Stimulated activated CD4-positive, alpha-beta T cell treated with anti-CD3 and anti-CD28 coated beads, TNF-alpha, amount 100 ng/mL, for 1 hour (primary cell): ENCODE measurements at regions not wholly inside any gene's neighbourhood (a gene's known extent, or its start where the extent isn't known, plus 50 kb on each side); places are given as distances from the start of the nearest gene placed in this dataset.

Source experiments
- DNase-seq, 3 donors: peaks; one replicate each; pipeline ENCODE4 v3.0.0-alpha.2; 2020; ENCODE audit warnings: low read depth in 3 of 3, low spot score in 1 of 3

DNA sequence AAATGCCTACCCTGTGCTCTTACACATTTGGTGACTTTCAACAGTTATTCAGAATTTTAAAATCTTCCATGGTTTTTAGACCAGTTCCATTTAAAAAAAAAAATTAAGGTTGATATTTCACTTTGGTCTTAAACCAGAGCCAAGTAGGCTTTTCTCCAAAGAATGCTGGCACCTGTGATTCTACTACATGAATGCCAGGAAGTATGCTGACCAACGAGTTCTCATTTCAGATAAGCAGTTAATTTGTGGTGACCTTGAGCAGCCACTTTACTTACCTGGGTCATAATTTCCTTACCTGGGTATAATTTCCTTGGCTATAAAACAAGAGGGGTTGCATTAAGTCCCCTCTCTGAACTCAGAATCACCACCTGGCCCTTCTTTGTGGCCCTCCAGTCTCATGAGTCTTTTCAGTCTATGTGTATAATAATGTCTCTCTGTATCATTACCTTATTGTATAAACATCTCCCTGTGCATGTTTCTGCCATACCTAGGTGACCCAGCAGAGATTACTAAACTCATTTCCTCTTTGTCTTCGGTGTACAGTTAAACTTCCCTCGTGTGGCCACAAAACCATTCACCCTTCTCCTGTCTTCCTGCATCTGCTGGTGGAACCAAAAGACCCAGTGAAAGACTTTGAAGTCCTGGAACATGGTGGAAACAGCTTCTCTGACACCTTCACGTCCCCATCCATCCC, 139.1 kb upstream of the DPT start:
- no peak for DNase-seq

- no peak for DNase-seq
These were observed 142.5 kb upstream of the DPT start for GRCh38 chr1:168871531-168871930.

DNA sequence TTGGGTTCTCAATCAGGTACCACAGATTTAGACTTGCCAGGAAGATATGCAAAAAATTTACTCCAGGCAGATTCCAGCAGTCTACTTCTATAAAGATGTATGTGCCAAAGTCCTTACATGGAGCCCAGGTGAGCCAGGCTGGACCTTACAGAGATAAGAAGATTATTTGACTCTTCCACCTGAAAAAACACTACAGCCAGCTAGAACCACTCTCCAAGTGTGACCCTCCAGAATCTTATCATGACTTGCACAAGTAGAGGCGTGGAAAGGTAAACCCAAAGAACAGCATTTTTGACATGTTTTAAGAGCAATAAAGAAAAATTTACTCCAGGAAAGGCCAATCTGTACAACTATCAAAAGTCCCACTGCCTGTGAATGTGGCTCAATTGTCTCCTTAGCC, 146.8 kb upstream of the DPT start:
- DNase-seq, result no peak

- no peak for DNase-seq
These were observed 147.8 kb upstream of the DPT start for GRCh38 chr1:168876830-168877229.

DNA sequence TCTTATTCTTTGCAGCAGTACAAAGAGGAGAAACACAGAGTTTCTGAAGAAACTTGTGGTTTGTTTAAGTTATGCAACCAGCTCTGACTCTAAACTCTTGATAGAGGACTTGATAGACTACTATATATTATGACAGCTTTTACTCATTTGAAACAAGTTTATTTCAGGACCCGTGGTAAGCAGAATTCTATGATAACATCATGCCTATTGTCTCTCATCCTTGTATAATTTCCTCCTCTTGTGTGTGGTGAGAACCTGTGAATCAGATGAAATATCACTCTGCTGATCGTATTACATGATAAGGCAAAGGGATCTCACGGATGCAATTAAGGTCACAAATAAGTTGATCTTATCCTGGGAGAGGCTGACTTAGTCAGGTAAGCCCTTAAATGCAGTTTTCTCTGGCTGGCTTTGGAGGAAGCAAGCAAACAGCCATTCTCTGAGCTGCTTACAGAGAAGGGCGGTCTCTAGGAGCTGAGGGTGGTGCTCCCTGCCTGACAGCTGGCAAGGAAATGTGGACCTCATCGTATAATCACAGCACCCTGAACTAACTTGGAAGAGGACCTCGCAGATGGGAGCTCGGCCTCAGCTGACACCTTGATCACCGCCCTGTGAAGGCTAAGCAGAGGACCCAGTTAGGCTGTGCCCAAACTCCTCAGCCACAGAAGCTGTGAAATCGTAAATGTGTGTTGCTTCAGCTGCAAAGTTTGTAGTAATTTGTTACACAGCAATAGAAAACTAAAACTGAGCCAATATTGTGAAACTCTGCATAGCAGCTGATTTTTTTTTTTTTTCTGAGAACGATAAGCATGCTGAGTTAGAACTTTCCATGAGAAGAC, 151.1 kb upstream of the DPT start:
- no peak for DNase-seq

- no peak for DNase-seq
These were observed 152.8 kb upstream of the DPT start for GRCh38 chr1:168881656-168882260.

GRCh38 chr1:168887381-168887780, 158.4 kb upstream of the DPT start:
- no peak for DNase-seq

DNA sequence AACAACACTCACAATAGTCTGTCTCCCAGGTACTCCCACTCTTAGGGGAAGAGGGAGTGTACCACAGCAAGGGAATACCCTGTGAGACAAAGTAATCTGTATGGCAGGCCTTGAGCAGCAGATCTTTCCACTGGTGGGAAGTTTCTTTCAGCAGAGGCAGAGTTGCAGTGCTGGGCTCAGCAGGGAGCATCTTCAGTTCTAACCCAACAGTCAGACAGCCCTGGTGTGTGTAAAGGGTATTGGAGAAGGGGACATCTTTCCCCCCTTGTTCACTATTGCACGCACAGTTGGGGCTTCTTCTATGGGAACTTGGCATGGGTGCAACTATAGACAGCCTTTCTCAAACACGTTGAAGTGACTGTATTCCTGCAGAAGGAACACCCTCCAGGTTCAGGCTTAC, 159.4 kb upstream of the DPT start:
- no peak for DNase-seq

- DNase-seq, result no peak
These were observed 163.9 kb upstream of the DPT start for GRCh38 chr1:168892931-168893330.

- DNase-seq, result no peak
These were observed 164.4 kb upstream of the DPT start for GRCh38 chr1:168893359-168893801.

- no peak for DNase-seq
These were observed 165.4 kb upstream of the DPT start for GRCh38 chr1:168894397-168894903.

GRCh38 chr1:168897249-168897648, 168.2 kb upstream of the DPT start:
- DNase-seq, result no peak

GRCh38 chr1:168903237-168903830, 174.3 kb upstream of the DPT start:
- no peak for DNase-seq

DNA sequence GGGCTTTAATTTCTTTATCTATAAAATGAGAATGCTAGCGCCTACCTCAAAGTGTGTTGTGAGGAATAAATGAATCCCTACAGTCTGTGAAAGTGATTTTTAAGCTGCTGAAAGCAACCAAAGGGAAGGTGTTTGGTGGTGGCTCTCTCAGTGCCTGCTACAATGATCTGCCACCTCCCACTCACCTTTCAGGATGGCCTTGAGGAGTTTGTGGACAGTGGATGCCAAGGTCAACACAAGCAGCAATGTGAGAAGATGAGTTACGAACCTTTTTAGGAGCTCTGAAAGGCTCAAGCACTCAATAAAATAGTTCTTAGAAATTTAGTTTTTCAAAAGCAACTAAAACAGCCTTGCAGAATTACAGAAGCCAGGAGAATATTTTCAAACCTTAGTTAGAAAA, 176.6 kb upstream of the DPT start:
- DNase-seq, result no peak

DNA sequence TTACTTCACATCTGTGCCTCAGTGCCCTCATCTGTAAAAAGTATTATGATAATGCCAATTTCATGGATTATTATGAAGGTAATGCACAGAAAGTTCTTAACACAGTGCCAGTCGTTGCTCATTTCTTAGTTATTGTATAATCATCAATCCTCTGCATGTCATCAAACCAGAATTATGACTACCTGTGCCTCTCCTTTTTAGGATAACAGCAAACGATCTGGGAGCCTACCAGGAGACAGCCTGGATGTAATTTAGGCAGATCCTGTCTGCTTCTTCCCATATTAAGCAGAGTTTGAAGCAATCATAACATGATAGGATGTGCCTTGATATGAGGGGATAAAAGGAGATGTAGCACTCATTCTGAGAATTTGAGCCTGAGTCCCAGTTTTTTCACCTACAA, 177.4 kb upstream of the DPT start:
- DNase-seq, result no peak

DNA sequence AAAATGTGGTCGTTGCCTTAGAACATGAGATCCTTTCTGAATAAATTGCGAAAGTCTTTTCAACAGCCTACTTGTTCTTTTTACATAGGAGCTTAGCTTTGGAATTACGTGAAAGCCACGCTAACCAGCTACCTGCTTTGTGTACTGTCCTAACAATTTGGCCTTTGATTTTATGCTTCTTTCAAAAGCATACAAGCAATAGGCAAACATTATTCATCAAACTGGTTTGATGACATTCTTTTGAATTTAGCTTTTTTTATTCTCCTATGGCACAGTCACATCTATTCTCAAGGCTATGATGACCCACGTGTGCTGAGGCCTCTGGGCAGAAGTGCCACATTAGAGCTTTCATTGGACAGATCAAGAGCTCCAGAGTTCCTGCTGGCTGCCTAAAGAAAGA, 178.0 kb upstream of the DPT start:
- DNase-seq, result no peak

DNA sequence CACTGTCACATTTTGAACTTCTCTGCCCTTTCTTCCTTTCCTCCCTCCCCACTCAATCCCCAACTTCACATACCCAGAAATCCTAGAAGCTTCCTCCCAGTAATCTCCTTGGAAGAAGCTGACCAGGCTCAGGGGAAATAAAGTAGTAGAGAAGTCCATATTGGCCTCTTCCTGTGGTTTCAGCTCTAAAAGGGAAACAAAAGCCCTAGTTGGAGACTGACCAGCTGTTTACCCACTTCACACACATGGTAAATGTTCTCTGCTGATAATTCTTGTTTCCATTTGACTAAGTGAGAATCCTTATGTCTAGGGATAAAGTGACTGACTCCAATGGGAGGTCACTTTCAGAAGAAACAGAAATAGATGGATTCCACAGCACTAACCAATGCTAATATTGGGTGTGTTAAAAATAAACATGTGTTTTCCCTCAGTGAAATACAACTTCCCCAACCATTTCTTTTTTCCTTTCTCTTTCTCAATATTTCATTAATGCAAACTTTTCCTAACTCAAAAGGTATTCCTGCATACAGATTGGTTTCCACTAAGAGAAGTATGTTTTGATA, 178.9 kb upstream of the DPT start:
- no peak for DNase-seq

GRCh38 chr1:168910403-168910802, 181.4 kb upstream of the DPT start:
- DNase-seq, result no peak

DNA sequence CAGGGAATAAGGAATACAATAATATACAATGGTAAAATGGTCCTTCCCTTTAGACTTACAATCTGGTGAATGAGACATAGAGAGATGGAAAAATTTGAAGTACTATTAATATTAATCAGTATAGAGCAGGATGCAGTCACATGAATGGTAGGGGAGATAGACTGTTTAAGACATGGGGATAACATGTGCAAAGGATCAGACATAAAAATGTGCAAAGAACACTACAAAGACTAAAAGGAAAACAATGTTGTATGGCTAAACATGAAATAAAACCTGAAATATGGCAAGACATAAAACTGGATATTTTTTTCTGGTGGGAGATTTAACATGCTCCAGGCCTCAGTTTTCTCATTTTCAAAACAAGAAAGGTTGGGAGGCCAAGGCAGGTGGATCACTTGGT, 182.4 kb upstream of the DPT start:
- no peak for DNase-seq

GRCh38 chr1:168913711-168914463, 184.9 kb upstream of the DPT start:
- DNase-seq, result no peak

DNA sequence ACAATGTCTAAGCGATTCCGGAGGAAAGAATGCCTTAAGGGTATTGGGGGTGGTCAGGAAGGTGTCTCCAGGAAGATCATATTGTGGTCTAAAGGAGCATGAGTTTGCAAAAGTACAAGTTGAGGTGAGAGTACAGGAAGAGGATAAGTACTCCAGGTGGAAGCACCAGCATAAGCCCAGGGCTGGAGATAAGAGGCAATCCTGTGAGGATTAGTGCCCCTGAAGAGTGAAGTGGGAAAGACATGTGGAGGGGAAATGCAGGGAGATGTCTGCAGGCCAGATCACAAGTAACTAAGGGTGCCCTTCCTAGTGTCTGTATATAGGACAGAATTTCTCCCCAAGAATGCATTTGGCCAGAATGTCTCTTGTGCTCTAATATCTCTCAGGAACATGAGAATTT, 188.3 kb upstream of the DPT start:
- DNase-seq, result no peak
